SK-N-MC (cell line): ENCODE measurements at regions not wholly inside any gene's neighbourhood (a gene's known extent, or its start where the extent isn't known, plus 50 kb on each side); places are given as distances from the start of the nearest gene placed in this dataset.

ENCODE experiments used
- EZH2 ChIP-seq: fragments of 200-600 bp; sonication (generic); IDR thresholded peaks from one replicate; pipeline ENCODE4 v1.6.1; 2017; ENCODE audit warnings: antibody characterized with exemption
- POLR2AphosphoS5 ChIP-seq: IDR thresholded peaks from 2 replicates; pipeline ENCODE4 v1.6.1; 2012; ENCODE audit warnings: mild to moderate bottlenecking, low read depth, low read length, borderline replicate concordance

DNA sequence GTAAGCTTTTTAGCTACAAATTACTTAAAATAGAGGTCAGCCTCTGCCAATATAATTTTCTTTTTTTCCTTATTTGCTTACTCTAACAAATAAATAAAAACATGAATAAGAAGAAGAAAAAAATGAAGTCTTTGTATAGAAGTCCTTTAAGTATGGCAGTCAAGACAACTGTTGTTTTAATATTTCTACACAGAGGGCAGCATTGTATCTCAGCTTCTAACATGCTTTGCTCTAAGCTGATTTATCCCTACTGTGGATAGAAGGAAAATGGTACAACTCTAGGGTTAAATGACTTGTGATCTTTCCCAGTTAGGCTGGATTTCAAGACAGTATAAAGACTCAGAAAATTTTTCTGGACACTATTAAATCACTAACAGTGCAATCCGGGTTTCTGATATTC is 104.3 kb upstream of the MEIS2 start:
- TF ChIP-seq EZH2 (no peak), POLR2AphosphoS5 (no peak)
